GM21737 (cell line): ENCODE measurements at regions not wholly inside any gene's neighbourhood (a gene's known extent, or its start where the extent isn't known, plus 50 kb on each side); places are given as distances from the start of the nearest gene placed in this dataset.

Source experiments
- ATAC-seq: cut with Tn5 transposase; IDR thresholded peaks from one replicate; pipeline ENCODE4 v1.9.1; 2021; ENCODE audit warnings: mild to moderate bottlenecking, moderate library complexity; ENCODE audit not compliant: unreplicated experiment

DNA sequence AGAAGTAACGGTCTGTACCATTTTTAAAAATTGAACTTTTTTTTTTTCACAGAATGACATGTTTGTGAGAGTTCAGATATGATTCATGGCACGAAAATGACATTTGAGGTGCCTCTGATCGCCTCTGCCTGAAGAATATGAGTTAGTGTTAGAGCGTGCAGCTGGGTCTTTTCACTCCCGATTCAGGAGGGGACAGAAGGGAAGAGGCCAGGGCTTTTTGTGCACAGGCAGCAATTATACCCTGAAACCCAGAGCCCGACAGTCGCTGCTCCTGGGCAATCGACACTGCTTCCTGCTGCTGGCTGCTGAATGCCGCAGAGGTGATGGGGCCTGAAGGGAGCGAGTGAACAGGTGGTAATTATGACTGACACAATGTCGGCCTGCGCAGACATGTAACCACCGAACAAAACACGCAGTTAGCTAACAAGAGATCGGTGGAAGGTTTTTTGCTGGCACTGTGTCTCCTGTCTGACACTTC is 652.0 kb upstream of the NOX3 start:
- no peak for ATAC-seq

- ATAC-seq: no peak
Measured at GRCh38 chr6:156102129-156102528, 646.5 kb upstream of the NOX3 start.

DNA sequence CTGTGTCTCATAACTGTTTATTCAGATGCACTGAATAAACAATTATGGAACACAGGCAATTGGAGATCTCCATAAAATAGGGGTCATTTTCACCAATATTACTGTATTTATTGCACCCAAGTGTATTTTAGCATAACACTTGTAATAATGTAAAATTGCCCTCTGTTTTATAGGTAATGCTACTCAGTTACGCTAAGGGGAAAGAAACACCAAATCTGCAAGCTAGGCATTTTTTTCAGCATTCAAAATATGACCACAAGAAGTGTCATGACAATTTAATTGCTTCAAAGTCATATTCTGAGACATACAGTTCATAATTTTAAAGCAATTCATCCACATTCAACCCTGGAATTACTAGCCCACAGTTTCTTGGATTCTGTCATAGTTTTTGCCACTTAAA is 643.2 kb upstream of the NOX3 start:
- ATAC-seq: no peak

DNA sequence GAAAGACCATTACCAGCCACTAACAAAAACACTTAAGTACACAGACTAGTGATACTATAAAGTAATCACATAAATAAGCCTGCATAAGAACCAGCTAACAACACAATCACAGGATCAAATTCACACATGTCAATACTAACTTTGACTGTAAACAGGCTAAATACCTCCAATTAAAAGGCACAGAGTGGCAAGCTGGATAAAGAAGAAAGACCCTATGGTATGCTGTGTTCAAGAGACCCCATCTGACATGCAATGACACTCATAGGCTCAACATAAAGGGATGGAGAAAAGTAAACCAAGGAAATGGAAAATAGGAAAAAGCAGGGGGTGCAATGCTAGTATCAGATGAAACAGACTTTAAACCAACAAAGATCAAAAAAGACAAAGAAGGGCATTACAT is 631.8 kb upstream of the NOX3 start:
- no peak for ATAC-seq

DNA sequence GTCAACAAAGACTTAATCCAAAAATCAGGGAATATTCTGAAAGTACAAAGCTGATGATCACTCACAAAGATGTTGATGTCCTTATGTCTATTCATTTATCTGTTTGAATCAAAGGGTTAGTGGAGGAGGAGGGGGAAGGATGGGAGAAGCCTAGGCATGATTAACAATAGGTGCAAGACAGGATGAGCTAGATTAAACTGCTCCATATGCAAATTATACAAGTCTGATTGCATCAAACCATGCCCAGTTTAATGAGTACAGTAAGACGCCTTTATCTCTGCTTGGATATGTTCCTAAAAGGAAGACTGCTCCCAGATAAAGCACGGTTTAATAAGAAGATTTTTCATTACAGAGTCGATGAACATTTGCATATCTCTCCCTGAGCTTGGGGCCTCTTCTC is 626.4 kb upstream of the NOX3 start:
- ATAC-seq: no peak

DNA sequence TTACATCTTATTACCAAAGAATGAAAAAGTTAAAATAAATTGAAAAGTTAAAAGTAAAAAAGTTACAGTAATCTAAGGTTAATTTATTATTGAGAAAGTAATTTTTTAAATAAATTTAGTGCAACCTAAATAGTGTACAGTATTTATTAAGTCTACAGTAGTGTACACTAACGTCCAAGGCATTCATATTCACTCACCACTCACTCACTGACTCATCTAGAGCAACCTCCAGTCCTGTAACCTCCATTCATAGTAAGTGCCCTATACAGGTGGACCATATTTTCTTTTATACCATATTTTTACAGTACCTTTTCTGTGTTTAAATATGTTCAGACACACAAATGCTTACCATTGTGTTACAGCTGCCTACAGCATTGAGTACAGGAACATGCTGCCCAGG is 624.7 kb upstream of the NOX3 start:
- no peak for ATAC-seq

DNA sequence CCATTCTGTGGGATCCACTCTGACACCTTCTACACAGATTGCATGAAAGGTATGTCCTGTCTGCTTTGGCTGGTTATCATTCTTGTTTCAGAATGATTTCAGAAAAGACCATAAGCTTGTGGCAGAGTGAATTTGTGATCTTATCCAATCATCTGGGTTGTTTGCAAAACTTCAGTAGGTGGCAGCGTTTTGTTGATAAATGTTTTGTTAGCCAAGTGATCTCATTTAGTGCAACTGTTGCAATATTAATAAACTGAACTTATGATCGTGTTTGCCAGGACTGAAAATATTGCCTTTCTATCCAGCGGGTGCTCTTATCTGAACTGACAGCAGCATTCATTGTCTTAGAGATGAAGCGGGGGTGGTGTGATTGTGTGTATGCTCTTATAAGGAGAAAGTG is 613.2 kb upstream of the NOX3 start:
- ATAC-seq: no peak

GRCh38 chr6:156065849-156066248 is 610.2 kb upstream of the NOX3 start:
- no peak for ATAC-seq

DNA sequence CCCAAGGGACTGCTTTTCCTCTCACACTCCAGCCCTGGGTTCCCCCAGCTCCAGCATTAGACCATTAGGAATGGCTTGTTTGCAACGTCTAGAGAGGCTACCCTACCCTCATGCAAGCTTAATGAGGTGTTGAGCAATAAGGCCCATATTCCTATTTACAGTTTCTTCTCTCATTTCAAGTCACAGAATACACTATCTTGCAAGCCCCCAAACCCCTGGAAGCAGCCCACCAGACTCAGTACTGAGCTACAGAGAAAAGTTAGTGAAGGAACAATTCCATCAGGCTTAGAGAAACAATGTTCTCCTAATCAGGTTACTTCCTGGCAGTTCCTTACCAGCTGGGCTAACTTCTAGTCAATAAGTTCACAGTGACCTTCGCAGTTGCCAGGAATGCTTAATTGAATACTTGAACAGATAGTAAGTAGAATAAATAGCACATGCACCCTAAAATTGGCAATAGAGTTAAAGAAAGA is 606.5 kb upstream of the NOX3 start:
- ATAC-seq: no peak

GRCh38 chr6:156061465-156061864 is 605.8 kb upstream of the NOX3 start:
- ATAC-seq: no peak

DNA sequence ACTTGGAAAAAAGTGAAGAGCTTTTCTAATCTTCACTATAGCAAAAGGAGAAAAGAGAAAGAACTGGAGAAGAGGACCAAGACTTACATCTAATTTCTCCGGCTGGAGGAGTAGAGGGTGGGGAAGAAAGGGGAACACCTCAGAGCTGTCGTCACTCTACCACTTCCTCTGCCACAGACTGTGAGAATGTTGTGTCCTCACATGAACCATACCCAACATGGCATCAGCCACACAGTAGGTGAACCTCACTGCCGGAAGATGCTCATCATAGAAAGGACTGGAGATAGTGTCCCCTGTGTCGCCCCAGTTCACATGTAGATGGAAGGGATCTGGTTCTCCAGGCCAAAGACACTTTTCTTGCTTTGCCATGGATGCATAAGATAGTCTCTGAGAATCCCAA is 604.4 kb upstream of the NOX3 start:
- ATAC-seq: no peak

- ATAC-seq: no peak
Measured at GRCh38 chr6:156058356-156058755, 602.7 kb upstream of the NOX3 start.

- ATAC-seq: no peak
Measured at GRCh38 chr6:156057869-156058268, 602.2 kb upstream of the NOX3 start.

DNA sequence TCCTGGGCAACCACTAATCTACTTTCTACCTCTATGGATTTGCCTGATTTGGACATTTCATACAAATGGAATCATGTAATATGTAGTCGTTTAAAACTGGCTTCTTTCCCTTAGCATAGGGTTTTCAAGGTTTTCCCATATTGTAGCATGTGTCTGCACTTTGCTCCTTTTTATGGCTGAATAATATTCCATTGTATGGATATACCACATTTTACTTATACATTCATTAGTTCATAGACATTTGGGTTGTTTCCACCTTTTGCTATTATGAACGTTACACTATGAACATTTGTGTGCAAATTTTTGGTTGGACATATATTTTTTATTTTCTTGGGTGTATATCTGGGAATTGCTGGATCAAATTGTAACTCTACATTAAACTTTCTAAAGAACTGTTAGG is 600.4 kb upstream of the NOX3 start:
- no peak for ATAC-seq

- no peak for ATAC-seq
Measured at GRCh38 chr6:156053626-156054025, 598.0 kb upstream of the NOX3 start.

DNA sequence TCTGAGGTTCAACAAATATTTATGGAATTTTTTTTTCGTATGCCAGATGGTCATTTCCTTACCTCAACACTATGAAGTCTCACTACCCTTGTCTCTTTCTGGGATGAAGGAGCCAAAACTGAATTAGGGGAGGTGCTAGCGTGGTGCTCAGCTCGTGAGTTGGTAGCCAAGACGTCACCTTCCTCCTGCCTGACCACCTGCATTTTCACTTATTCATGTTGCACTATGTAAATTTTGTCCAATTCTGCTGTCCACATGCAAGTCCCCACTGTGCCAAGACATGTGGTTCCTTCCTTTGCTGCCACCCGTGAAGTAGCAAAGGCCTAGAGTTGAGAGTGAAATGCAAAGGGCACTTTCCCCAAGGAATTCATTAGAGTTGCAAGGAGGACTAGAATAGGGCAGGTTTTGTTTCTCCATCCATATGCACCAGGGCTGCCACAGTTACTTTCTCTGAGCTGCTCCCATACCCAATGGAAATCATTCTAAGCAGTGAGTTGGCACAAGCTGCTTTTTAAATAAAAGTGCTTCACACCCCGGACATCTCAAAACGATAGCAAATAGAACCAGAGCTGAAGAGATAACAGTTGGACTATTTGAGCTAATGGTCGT is 591.3 kb upstream of the NOX3 start:
- no peak for ATAC-seq

DNA sequence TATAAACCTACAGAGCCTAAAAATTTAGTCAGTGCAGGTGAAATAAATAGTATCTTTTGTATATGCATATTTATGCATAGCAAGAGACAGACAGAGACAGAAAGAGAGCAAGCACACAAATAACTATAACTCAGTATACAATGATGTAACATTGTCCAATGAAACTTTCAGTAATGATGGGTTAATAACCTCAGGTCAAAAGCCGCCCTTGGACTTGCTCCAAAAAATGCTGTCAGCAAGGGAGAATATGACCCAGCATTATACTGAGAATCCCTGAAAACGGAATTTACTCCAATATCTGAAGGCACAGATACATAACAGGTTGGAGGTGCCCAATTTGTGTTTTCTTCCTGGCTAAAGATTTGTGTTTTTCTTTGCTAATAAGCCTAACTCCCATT is 590.6 kb upstream of the NOX3 start:
- ATAC-seq: no peak

DNA sequence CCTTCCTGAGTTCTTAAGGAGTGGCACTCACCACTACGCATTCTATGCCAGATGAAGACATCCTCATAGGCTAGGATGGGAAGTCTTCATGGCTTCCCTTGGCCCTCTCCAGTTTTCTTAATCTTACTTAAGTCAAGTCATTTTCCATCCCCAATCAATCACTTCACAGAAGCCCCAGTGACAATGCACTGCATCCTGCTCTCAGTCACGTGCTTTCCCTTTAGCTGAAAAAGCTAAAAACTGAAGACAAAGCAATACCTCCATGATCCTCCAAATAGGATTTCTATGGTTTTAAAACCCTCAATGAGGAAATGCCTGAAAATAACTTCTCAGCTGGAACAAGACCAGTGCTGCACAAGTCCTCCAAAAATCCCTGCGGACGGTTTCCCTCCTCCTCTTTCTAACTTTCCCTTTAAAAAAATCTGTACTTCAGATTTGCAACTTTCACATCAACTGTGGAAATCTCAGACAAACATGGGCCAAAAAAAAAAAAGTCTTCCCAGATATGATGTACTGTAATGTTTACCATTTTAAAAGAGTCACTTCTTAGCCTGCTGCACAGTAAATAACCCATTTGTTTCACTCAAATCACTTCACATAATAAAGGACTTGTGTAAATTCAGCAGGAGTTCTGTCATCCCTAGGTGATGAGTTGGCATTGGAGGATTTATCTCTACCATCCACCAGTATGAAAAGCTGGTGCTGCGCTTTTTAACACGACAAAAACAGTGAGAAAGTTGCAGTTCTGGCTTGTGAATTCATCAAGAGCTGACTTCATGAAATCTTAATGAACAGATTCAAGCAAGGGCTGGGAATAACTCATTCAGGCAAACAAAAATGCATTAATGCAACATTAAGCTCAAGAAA is 590.0 kb upstream of the NOX3 start:
- no peak for ATAC-seq

GRCh38 chr6:156033598-156033997 is 578.0 kb upstream of the NOX3 start:
- ATAC-seq: no peak

DNA sequence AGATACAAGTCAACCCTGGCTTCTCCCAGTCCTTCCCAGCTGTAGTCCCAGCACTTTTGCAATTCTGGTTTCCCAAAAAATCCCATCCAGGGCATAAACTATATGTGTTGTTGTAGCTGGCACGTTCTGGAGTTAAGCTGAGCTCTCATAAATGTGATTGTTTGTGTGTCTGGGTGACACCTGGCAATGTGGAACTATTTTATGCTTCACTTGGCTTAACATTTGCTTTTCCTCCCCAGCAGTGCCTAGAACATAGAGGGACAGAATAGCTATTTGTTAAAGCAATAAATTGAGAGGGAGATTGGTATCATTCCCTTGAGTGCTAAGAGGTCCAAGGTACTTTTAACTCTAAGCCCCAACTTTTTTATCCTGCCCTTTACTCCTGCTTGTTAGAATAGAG is 575.9 kb upstream of the NOX3 start:
- no peak for ATAC-seq

DNA sequence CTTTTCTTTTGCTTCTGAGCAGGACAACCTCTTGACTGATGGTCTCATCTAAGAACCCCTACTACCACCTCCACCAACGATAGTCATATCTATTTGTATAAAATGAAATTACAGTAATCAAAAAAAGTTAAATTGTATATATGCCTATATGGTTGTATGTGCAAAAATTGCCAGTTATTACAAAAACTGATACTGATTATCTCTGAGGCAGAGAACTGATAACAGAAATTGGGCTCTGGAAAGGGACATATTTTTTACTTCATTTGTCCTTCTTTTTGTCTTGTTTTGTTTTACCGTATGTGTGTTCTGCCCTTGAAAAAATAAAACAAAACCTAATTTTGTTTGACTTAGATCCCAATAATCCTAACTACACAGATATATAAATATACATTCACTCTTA is 574.4 kb upstream of the NOX3 start:
- no peak for ATAC-seq

GRCh38 chr6:156029286-156029985 is 573.8 kb upstream of the NOX3 start:
- no peak for ATAC-seq
